HG02642 (cell line): ENCODE measurements at regions not wholly inside any gene's neighbourhood (a gene's known extent, or its start where the extent isn't known, plus 50 kb on each side); places are given as distances from the start of the nearest gene placed in this dataset.

Source experiments
- ATAC-seq: cut with Tn5 transposase; IDR thresholded peaks from one replicate; pipeline ENCODE4 v1.9.1; 2021; ENCODE audit warnings: mild to moderate bottlenecking; ENCODE audit not compliant: unreplicated experiment, poor library complexity

DNA sequence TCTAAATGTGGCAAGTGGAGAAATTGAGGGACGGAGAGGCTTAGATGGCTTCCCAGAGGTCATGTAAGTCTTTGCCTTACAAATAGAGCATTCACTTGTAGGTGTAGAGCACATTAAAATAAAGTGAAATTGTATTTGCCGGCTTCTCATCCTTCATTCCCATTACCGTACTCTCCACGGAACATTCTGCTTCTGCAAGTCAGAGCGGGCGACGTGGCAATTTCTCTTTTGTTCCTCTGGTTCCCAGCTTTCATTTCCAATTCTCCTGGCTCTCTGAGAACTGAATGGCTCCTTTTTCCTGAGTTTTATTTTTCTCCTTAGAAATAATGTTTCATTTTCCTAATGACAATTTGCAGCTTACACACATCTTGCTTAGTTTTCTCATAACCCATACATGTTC, 51.3 kb upstream of the PFKP start:
- no peak for ATAC-seq

DNA sequence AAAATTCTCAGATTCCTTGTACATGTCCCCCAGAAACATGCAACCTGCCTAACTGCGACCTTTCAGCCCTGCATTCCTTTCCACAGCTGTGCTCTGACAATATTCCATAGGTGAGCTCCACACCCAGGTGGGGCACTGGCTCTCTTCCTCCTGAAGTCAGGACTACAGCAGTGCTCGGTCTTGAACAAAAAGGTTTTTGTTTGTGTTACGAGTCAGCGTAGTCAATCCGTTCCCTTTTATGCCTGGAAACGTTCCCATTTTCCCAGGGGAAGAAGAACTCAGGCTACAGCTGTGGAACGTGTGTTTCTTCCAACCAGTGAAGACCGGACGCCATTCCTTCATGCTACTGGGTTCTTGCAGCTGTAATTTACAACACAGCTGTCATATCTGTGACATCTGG, 52.4 kb upstream of the PFKP start:
- no peak for ATAC-seq

DNA sequence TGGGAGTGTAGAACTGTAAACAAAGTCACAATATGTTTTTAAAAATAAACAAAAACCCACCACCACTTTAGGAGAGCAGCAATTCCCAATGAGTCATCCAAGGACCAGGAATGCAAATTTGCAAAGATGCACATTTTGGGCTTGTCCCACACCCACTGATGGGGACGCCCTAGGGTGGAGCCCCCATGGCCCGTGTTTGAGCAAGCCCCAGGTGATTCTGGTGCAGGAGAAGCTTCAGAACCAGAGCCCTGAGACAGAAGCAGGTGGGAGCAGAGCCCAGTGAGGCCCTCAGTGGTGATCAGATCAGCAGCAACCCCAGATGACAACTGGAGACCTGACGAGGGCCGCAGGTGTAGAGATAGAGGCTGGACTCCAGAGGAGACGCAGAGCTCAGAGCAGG, 55.1 kb upstream of the PFKP start:
- ATAC-seq, result no peak

DNA sequence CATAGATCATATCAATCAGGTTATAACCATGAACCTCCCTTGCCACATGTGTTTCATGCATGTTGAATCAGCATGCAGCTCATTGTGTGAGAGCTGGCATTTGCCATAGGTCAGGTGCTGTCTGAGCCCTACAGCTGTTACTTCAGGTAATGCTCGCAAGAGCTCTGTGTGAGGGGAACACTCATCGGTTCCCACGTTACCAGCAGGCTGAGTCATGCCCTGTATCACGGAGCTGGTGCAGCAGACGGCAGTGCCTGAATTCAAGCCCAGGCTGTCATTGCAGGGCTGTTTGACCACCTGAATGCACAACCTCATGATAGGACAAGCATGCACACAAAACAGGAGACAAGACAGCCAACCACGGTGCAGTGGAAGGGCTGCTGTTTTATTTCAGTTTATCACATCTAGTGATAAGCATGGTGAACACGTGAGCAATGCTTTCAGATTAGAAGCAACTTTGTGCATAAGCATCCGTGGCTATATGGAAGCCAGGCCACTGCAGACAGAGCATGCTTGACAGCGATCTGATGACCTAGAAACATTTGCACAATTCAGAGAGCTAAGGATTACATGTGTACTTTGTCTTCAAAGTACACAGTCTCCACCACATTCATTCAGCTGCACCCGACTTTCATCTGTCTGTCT, 56.4 kb upstream of the PFKP start:
- ATAC-seq, result no peak

DNA sequence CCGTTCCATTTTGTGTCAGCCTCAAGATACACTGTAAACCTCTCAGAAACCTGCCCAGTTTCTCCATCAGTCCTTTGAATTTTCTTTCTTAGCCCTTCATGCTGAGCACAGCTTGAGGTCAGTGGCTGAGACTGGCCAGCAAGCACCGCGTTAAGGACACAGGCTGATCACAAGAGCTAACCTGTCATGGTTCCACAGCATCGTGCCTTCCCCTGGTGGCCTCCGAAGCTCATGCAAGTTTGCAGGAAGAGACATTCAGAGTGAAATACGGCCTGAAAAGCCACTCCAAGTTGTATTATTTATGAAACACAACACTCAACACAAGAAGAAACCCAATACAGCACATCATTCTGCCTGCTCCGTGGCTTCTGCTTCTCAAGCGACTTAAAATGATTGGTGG, 57.0 kb upstream of the PFKP start:
- no peak for ATAC-seq

DNA sequence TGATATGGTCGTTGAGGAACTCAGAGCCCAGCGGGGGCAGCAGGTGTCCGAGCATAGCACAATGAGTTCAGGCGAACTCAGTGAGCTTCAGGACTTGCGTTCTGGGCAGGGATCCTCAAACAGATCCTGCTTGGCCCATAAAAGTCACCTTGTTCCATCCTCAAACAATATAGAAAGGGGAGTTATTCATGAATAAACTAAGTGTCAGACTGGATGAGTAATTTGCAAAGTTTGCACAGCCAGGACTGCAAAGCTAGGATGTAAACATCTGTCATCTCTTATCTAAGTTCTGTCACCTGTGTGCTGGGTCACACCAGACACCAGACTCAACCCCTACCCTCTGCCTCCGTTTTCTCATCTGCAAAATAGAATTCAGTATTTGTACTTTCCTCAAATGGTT, 58.0 kb upstream of the PFKP start:
- ATAC-seq, result no peak

DNA sequence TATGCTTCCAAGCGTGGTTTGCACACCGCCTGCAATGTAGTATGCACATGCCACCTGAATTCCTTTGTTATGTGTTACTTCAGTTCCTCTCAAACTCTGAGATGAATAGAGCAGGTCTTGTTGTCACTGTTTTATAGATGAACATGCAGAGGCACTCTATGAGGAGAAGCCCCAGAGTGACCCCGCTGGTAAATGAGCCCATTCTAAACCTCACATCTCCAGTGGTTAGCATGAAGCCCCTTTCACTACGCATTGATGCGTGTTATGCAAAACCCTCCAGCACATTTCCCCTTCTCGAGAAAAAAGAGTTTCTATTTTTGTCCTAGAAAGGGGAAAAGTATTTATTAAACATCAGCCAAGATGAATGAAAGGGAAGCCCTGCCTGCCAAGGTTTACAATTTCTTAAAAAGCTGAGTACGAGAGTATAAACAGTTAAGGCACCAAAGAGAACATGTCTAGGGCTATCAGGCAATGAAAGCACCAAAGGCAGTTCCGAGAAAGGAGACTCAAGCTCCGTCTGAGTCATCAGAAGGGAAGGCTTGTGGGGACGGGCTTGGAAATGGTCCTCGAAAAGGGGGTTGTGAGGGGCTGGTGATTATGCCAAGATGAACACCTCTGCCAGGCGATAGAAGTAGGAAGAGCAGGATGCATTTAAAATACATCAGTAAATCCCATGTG, 58.7 kb upstream of the PFKP start:
- ATAC-seq, result no peak

DNA sequence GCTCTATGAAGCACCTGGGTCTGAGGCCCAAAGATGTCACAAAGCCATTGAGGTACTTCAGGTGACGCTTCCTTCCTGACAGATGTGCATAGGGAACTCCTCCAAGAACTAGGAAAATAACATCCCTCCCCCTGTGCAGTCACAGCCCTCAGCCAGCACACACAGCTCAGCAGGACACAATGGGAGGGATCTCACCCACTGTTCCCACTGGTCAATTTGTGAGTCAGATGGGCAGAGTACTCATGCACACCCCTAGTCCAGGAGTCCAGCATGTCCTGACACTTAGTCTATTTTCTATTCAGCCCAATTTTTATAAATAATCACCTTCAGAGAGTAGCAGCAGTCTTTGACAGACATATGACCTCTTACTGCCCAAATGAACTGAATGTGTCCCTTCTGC, 60.7 kb upstream of the PFKP start:
- ATAC-seq, result no peak

DNA sequence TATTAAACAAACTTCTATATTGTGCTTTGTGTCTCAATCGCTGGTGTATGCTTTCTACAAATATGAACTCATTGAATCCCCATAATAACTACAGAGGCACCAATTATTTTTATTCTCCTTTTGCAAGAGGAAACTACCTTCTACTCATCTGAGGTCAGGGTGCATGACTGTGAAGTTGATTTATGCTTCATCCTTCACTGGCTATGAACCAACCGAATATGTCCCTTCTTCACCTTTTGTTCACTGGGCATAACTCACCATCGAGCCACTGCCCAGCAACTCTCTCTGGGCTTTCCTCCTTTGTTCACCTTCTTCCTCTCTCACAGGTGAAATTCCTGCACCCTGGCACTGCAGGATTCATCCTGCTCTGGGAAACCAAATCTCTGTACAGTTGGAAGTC, 61.3 kb upstream of the PFKP start:
- no peak for ATAC-seq

DNA sequence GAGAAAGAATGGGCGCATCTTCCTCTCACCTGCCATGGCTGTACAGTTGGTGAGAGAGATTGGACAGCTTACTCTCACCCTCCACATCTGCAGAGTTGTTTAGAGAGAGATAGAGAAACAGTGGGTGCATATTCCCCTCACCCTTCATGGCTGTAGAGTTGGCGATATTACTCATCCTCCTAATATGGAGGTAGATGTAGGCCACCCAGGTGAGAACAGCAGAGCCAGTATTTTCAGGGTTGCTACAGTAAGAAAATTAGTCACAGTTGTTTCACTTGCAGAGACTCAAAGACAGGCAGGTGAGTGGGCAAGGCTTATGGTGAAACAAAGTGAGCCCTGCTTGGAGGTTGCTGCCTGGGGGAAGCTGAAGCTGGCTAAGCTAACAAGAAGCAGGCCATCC, 65.0 kb upstream of the PFKP start:
- no peak for ATAC-seq

DNA sequence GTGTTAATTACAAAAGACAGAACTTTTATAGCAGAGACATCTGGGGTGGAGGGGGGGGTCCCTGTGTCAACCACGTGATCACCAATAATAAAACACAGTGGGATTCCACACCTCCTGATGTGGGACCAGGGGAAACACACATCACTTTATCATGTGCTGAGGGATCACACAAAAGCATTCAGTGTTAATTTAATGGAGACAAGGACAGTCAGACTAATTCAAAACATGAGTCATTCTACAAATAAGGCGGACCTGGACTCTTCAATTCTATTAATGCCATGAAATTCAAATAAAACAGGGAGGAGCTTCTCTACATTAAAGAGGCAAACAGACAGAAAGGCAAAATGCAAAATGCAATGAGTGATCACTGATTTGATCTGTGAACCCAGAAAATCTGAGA, 67.3 kb upstream of the PFKP start:
- ATAC-seq, result no peak

DNA sequence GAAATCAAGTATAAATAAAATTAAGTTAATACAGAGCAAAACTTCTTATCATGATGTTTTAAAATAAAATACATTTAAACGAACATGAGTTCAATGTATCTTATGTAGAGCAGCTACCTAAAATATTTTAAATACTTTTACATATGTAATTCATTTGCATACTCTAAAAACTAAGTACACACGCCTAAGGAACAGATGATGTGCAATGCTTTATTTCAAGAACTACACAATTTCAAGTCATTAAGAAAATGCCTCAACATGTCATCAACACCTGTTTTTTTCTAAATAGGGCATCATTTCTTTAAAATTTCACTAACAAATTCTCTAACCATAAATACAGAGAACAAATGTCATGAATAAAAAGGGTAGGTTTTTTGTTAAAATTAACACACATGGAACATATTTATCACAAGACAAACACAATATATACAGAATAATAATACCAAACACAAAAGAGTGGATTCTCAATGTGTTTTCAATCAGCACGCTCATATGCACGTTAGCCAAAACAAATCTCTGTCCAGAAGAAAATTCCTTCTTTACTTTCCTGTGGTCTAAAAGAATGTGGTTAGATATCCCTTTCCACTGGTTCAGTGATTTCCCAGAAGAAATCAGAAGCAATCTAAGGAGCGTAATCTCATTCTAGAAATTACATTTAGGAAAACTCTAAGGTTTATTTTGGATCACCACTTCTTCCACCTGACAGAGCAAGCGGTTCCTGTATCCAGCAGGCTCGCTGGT, 73.0 kb upstream of the PFKP start:
- ATAC-seq, result no peak

DNA sequence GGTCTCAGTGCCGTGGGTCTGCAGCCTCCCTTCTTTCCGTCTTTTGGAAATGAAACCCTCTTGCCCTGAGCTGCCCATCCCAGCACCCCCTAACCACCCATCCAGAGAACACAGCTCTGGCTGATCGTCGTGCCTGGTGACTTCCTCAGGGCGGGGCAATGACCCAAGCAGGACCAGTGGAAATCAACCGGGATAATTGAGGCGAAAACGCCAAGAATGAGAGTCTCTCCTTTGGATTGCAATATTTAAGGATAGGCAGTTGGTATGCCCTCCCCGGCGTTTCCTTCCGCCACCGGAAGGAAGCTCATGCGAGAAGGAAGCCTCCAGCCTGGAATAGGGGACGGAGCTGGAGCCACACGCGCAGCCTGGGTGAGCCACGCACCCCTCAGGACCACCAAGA, 73.7 kb upstream of the PFKP start:
- ATAC-seq, result no peak

DNA sequence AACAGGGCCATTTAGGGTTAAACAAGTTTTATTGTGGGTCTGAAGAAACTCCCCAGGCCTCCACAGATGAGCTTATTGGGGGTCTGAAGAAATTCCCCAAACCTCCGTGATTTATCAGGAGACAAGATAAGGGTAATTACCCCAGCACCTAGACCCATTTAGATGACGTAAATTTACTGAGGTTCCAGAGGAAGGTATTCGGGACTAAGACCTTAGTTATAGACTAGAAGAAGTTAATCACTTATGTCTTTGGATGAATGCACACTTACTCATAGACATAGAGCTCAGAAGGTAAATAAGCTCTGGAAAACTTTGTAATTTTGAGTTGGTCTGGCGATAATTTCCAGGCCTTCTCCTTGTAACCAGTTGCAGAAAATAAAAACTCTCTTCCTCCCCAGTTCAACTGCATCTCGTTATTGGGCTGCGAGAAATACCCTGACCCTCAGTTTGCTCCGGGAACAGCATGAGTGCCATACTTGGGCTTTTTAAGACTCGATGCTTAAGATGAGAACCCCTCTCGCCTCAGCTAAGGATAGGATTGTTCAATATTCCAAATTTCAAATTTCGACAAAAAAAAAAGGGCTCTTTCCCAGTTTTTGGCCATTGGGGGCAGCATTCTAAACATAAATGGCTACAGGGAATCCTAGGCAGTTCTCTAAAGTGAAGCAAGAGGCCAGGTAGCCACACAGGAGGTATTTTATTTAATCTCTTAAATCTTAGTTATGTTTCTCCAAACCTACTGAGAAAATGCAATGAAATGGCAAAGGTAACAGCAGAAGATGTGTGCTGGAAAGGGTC, 74.7 kb upstream of the PFKP start:
- ATAC-seq, result no peak

DNA sequence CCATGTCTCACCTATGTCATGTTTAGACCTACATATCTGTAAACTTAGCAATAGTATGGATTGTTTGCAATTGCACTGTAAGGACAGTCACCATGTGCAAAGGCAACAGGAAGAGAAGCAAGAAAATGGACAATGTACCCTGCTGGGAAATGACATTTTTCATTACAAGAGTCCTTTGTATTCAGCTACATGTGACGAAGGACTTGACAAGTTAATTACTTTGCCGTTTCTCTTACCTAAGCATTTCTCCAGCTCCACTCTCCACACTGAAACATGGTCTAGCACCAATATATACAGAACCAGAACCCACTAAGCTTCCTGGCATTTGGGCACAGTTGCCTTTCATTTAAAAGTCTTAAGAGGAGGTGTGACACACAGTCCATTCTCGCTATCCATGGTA, 76.6 kb upstream of the PFKP start:
- ATAC-seq, result no peak

DNA sequence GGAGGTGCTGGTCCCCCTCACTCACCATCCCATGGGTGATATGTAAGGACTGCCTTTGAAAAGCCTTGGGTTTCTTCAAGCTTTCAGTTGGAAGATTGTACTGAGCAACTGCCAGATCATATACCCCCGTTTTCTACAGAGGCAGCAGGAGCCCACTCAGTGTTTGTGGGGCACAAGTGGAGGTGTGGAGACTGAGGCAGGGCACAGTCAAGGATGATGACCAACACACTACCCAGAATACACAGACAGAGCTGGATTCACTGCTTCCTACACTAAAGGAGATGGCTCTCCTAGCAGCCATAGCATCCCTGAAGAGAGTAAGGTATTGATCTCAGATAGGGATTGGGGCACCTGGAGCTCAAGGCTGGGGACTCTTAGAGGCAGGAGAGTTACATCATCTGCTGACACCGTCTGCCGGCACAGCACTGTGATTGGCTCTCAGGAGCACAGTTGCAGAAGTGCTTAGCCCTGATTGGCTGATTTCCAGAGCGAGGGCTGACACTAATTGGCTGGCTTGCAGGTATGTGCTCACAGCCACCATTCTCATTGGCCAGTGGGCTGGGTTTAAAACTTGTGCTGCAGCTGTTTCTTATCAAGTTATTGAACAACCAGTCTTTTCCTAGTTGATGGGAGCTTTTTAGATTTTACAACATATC, 77.9 kb upstream of the PFKP start:
- no peak for ATAC-seq

DNA sequence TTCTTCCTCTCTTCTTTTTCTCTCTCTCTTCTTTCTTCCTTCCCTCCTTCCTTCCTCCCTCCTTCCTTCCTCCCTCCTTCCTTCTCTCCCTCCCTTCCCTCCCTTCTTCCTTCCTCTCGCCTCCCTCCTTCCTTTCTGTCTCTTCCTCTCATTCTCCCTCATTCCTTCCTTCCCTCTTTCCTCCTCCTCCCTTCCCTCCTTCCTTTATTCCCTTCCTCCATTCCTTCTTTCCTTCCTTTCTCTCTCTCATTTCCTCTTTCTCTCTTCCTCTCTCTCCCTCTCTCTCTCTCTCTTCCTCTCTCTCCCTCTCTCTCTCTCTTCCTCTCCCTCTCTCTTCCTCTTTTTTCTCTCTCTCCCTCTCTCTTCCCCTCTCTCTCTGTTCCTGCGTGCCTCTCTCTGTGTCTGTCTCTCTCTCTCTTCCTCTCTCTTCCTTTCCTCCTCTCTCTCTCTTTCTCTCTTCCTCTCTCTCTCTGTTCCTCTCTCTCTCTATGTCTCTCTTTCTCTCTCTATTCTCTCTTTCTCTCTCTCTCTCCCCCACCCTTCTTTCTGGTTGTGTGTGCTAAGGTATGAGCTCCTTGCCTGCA, 80.1 kb upstream of the PFKP start:
- no peak for ATAC-seq

DNA sequence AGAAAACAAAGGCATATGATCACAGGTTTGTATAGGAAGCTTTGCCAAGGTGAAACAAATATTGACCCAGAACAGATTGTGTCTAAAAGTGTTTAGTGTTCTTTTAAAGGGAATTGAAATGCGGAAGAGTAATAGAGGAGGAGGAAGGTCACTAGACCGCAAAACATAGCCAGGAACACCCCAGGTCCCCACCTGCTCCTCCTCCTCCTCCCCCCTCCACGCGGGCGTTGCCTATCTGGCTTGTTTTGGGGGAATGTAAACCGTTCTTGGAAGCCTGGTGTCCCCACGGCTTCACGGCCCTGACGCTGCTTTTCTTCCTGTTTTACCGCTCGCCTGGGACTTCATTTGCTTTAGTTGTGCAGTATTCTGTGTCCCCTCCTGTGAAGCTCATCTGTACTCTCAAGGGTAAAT, 81.0 kb upstream of the PFKP start:
- no peak for ATAC-seq

DNA sequence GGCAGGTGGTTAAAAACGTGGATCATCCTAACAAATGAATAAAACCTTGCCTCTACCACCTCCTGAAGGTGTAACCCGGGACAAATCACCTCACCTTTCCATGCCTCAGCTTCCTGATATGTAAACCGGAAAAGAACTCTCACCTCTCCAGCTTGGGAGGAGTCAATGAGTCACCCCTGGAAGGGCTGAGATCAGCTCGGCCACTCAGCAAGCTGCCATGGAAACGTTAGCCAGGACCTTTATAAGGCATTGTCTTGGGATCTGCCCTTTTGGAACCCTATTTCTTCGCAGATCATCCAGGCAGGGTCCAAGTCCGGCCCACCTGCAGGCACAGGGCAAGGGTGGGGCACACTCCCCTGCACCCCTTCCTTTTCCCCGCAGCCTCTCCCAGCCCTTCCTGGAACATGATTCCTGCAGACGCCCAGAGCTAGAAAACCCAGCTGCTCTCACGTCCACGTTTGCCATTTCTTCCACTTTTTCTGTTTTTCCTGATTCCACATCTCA, 81.6 kb upstream of the PFKP start:
- no peak for ATAC-seq

DNA sequence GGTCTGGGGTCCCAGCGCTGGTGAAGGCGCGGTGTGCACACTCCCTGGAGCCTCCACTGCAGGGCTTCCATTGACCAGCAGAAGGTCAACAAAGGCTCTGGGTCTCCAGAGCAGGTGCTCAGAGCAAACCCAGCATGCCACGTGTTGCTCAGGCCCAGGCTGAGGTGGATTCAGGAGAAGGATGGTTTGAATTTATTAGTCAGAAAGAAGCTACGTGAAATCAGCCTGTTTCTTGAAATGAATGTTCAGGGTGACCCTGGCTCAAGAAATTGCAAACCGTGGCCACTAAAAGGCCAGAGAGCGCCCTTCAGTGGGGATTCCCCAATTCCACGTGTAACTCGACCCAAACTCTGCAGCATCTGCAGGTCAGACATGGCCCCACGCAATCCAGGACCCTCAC, 82.7 kb upstream of the PFKP start:
- ATAC-seq, result no peak
